ENCODE measurements at regions not wholly inside any gene's neighbourhood (a gene's known extent, or its start where the extent isn't known, plus 50 kb on each side); places are given as distances from the start of the nearest gene placed in this dataset.

DNA sequence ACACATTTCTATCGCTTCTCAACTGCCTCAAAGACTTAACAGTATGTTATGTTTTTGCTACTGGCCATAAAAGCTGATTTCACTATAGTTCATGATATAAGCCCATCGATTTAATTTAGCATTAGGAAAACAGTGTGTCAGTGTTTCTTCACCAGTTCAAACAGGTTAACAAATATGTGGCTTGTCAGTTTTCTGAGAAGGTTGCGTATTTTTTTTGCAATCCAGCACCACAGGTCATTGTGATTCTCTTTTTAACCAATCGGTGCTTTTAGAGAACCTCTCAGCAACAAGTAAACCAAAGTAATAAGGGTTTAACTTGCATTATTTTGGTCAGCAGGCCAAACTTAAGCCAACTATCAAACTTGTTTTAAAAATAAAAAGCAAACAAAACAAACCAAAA is 409.6 kb downstream of the NFIB start:
- TF ChIP-seq, protein P1, sequence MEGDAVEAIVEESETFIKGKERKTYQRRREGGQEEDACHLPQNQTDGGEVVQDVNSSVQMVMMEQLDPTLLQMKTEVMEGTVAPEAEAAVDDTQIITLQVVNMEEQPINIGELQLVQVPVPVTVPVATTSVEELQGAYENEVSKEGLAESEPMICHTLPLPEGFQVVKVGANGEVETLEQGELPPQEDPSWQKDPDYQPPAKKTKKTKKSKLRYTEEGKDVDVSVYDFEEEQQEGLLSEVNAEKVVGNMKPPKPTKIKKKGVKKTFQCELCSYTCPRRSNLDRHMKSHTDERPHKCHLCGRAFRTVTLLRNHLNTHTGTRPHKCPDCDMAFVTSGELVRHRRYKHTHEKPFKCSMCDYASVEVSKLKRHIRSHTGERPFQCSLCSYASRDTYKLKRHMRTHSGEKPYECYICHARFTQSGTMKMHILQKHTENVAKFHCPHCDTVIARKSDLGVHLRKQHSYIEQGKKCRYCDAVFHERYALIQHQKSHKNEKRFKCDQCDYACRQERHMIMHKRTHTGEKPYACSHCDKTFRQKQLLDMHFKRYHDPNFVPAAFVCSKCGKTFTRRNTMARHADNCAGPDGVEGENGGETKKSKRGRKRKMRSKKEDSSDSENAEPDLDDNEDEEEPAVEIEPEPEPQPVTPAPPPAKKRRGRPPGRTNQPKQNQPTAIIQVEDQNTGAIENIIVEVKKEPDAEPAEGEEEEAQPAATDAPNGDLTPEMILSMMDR (IDR thresholded peaks at IDR 0.05): no peak
- TF ChIP-seq POLR2A (IDR thresholded peaks at IDR 0.05): no peak
- no peak for TF ChIP-seq EP300 (IDR thresholded peaks at IDR 0.05)
